HG03025 (cell line): ENCODE measurements at regions not wholly inside any gene's neighbourhood (a gene's known extent, or its start where the extent isn't known, plus 50 kb on each side); places are given as distances from the start of the nearest gene placed in this dataset.

ENCODE experiments used
- ATAC-seq: cut with Tn5 transposase; IDR thresholded peaks from one replicate; pipeline ENCODE4 v1.9.1; 2021; ENCODE audit warnings: mild to moderate bottlenecking, moderate library complexity; ENCODE audit not compliant: unreplicated experiment, low FRiP score

GRCh38 chr7:138405496-138405895 is 54.6 kb upstream of the TRIM24 start:
- no peak for ATAC-seq

DNA sequence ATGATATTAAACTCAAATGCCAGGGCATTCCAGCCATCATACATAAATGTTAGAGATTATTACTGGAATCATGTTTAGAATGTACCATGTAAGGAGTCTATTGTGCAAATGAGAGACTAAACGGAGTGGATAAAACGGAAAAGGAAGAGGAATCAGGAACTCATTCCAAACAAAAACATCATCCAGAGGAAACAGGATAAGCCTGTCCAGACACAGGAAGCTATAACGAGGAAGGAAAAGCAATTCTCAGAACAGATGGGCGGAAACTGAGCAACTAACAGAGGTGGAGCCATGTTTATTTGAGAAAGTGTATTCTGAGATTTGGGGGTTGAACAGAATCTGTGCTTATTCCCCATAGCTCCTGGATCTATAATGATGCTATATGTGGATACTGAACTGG is 52.3 kb upstream of the TRIM24 start:
- no peak for ATAC-seq
